ENCODE measurements at regions not wholly inside any gene's neighbourhood (a gene's known extent, or its start where the extent isn't known, plus 50 kb on each side); places are given as distances from the start of the nearest gene placed in this dataset.
A peak's percentile ranks its signal among the peaks of the same experiment; 100 is the strongest.

DNA sequence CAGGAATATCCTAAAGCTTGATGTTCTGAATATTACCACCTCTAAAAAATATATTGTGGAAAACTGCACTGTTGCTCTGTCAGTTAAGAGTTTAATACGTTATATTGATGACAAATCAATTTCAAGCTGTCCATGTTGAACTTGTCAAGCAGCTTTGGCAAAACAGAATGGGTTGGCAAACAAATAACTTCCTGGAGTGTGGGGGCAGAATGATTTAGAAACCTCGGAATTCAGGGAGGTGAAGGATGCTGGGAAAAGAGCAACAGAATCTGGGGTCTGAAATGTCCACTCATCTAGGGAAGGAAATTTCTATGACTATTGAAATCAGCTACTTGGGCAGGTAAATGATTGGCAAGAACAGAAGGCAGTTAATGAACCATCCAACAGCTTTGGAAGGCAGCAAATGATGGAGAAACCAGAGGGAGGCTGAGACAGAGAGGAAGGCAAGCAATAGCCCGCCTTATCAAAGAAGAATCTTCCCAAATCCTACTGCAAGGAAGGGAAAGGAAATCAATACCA, 95.1 kb upstream of the PALS2 start:
- no peak overlapping the region for H3K4me3 Mint-ChIP-seq
- no peak overlapping the region for H3K27ac Mint-ChIP-seq
- no peaks in the 10 kb centered on the region for H3K4me1 Mint-ChIP-seq

DNA sequence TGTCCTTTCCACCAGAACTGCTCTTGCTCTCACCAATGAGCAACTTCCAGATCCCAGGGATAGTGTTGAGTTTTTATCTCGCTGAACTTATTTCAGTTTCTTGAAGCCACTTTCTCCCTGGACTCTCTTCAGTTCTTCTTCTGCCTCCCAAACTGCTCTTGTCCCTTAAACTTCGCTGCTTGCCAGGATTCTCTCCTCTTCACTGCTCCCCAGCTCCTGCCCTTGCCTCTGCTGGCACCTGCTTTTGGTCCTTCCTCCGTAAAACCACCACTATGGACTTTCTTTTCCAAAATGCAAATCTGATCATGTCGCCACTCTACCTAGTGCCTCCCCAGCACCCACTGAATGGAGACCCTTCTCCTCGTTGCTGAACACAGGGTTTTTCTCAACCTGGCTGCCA, 92.8 kb upstream of the PALS2 start:
- no peak for ATAC-seq (ENCODE audit: low read depth in 2 of 2)
- H3K9me3 Mint-ChIP-seq: no peaks in the 10 kb centered on the region
- H3K27me3 Mint-ChIP-seq: peaks cover 18 to 34% (median 34%) of the 10 kb centered on the region in 3 donors
- no peaks in the 10 kb centered on the region for H3K4me1 Mint-ChIP-seq
- H3K4me3 Mint-ChIP-seq: no peak overlapping the region
- H3K36me3 Mint-ChIP-seq: peaks cover 0 to 5% of the 10 kb centered on the region in 2 donors
- DNase-seq: no peak
- H3K27ac Mint-ChIP-seq: peak overlapping the region in 1 of 6 donors; percentile 83

More for the DNA sequence above, 95.1 kb upstream of the PALS2 start:
- ATAC-seq (ENCODE audit: low read depth in 2 of 2) (no peak), DNase-seq (no peak)
- Mint-ChIP-seq H3K9me3 (no peaks in the 10 kb centered on the region), H3K36me3 (peaks cover 0 to 5% of the 10 kb centered on the region in 2 donors), H3K27me3 (peaks cover 7 to 23% (median 23%) of the 10 kb centered on the region in 3 donors)

DNA sequence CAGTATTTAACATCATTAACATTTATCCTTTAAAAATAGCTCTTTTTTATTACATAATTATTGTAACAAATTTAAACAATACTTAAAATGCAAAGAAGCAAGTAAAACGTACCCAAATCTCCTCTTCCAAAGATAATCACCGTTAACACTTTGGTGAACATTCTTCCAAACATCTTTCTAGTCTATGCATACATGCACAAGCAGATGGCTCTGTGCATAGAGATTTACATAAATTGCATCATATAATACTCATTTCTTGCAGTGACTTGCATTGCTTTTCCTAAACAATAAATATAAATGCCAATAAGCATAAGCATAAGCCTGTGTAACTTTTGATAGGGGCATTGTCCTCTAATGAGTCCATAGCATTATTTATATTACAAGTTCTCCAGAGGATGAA, 89.4 kb upstream of the PALS2 start:
- H3K36me3 Mint-ChIP-seq: peaks cover 0 to 5% of the 10 kb centered on the region in 2 donors
- no peak overlapping the region for H3K27ac Mint-ChIP-seq
- H3K4me1 Mint-ChIP-seq: no peaks in the 10 kb centered on the region
- ATAC-seq (ENCODE audit: low read depth in 2 of 2) (no peak), DNase-seq (no peak)
- H3K27me3 Mint-ChIP-seq: peaks cover 22 to 45% (median 35%) of the 10 kb centered on the region in 3 donors
- H3K9me3 Mint-ChIP-seq: no peaks in the 10 kb centered on the region
- no peak overlapping the region for H3K4me3 Mint-ChIP-seq

DNA sequence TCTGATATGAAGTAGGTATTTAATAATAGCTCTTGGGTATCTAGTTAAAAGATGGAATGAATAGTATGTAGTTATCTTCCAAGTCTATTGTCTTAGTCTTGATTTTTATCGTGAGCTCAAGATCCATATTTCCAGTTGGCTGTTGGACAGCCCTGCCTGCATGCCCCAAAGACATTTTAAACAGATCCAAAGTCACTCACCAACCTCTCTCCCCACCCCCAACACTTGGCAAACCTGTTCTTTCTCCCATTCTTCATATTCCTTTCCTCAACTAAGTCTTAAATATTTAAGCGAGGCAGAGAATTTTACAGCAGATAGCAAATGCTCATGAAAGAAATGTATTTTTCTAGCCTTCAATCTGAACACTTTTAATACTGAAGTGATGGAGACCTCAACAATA, 80.7 kb upstream of the PALS2 start:
- peaks cover 15 to 31% (median 22%) of the 10 kb centered on the region in 3 donors for H3K27me3 Mint-ChIP-seq
- DNase-seq (no peak), ATAC-seq (ENCODE audit: low read depth in 2 of 2) (no peak)
- no peak overlapping the region for H3K4me3 Mint-ChIP-seq
- no peaks in the 10 kb centered on the region for H3K36me3 Mint-ChIP-seq
- peaks cover 0 to 8% (median 1%) of the 10 kb centered on the region in 7 donors for H3K9me3 Mint-ChIP-seq
- no peaks in the 10 kb centered on the region for H3K4me1 Mint-ChIP-seq
- no peak overlapping the region for H3K27ac Mint-ChIP-seq

DNA sequence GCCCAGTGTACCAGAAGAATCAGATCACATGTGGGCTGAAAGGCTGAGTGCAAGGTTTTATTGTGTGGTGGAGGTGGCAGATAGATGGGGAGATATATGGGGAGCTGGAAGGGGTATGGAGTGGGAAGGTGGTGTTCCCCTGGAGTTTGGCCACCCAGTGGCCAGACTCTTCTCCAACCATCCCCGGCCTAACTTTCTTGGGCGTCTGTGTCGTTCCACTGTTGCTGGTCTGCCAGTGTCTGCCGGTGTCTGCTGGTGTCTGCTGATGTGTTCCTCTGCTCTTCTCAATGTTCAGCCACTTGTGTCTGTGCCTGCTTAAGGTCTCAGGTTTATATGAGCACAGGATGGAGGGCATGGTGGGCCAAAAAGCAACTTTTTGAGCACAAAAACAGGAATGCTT, 78.4 kb upstream of the PALS2 start:
- no peak for ATAC-seq (ENCODE audit: low read depth in 2 of 2)
- H3K27me3 Mint-ChIP-seq: peaks cover 11 to 24% (median 22%) of the 10 kb centered on the region in 3 donors
- no peaks in the 10 kb centered on the region for H3K36me3 Mint-ChIP-seq
- H3K9me3 Mint-ChIP-seq: peaks cover 0 to 8% (median 1%) of the 10 kb centered on the region in 7 donors
- no peak overlapping the region for H3K27ac Mint-ChIP-seq
- DNase-seq: no peak
- H3K4me1 Mint-ChIP-seq: no peaks in the 10 kb centered on the region
- peak overlapping the region in 1 of 8 donors; percentile 36 for H3K4me3 Mint-ChIP-seq

DNA sequence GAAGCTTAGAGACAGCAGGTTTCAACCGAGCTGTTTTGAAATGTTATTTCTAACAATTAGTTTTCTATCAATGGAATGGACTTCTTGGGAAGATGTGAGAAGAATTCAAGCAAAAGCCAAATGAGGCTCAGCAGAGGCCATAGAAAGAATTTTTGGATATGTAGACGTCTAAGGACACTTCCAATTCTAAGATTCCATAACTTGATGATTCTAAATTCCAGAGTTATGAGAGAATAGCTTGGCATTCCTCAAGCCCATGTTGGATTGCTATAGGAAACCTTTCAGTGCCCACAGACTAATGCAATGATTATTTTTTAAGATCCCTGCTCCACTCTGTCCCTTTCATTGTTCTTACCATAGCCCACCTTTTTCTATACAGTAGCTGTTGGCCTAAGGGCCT, 77.2 kb upstream of the PALS2 start:
- no peak overlapping the region for H3K27ac Mint-ChIP-seq
- H3K4me3 Mint-ChIP-seq: no peak overlapping the region
- H3K9me3 Mint-ChIP-seq: peaks cover 0 to 8% (median 1%) of the 10 kb centered on the region in 7 donors
- H3K27me3 Mint-ChIP-seq: peaks cover 6 to 14% (median 13%) of the 10 kb centered on the region in 3 donors
- no peaks in the 10 kb centered on the region for H3K36me3 Mint-ChIP-seq
- no peak for DNase-seq
- no peak for ATAC-seq (ENCODE audit: low read depth in 2 of 2)
- no peaks in the 10 kb centered on the region for H3K4me1 Mint-ChIP-seq

DNA sequence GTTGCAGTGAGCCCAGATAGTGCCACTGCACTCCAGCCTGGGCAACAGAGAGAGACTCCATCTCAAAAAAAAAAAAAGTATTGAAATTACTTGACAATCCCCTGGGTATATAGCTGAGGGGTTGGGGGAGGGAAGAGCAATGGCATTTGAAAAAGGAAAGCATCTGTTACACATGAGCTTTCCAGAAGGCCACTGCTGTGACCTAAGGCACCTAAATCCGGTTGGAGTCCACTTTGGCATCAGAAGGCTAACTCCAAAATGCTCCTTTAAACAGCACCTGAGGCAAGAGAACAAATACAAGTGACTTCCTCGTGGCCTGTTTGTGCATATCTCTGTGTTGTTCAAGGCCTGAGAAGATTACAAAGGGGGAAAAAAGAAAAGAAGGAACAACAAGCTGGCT, 74.8 kb upstream of the PALS2 start:
- no peak overlapping the region for H3K4me3 Mint-ChIP-seq
- no peak overlapping the region for H3K27ac Mint-ChIP-seq
- ATAC-seq (ENCODE audit: low read depth in 2 of 2) (no peak), DNase-seq (no peak)
- H3K4me1 Mint-ChIP-seq: no peaks in the 10 kb centered on the region
- H3K36me3 Mint-ChIP-seq: no peaks in the 10 kb centered on the region
- peaks cover 0 to 8% (median 1%) of the 10 kb centered on the region in 7 donors for H3K9me3 Mint-ChIP-seq
- peaks cover 0 to 8% (median 0%) of the 10 kb centered on the region in 3 donors for H3K27me3 Mint-ChIP-seq

DNA sequence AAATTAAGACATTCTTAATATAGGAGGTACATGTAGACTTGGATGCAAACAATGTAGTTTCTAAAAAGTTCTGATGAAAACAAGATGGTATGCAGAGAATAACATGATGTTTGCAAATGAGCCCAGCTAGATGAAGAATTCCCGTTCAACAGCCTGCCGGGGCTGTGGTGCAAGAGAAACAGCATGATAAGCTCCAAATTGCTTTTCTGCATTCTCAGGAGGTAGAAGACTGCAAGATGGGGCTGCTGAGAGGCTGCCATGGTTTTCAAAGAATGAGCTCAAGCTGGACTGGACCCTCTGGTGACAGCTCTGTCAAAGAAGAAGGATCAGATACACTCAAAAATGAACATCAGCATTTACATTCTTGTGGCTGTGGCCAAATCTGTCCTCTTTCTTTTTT, 73.4 kb upstream of the PALS2 start:
- ATAC-seq (ENCODE audit: low read depth in 2 of 2) (no peak), DNase-seq (no peak)
- Mint-ChIP-seq H3K27me3 (peaks cover 0 to 4% (median 0%) of the 10 kb centered on the region in 3 donors), H3K4me3 (no peak overlapping the region), H3K4me1 (no peaks in the 10 kb centered on the region), H3K36me3 (no peaks in the 10 kb centered on the region), H3K9me3 (peaks cover 0 to 5% (median 0%) of the 10 kb centered on the region in 7 donors), H3K27ac (no peak overlapping the region)

DNA sequence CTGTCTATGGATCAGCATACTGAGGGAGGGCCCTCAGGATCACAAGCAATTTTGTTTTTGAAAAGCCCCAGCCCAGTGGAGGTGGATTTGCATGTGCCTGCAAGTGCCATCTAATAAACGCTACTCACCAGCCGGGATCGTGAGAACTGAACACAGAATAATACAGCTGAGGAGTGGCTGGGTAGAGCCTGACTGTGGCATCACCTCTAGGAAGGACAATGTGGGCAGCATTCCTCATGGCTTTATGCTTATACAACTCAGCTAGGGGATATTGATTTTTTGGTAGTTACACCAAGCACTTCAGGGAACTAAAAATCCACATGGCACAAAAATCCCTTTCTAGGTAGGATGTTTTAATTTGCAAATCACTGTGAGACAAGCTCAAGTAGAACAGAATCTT, 72.7 kb upstream of the PALS2 start:
- H3K27ac Mint-ChIP-seq: no peak overlapping the region
- peaks cover 0 to 4% (median 0%) of the 10 kb centered on the region in 3 donors for H3K27me3 Mint-ChIP-seq
- H3K36me3 Mint-ChIP-seq: no peaks in the 10 kb centered on the region
- ATAC-seq (ENCODE audit: low read depth in 2 of 2) (no peak), DNase-seq (no peak)
- no peaks in the 10 kb centered on the region for H3K4me1 Mint-ChIP-seq
- H3K9me3 Mint-ChIP-seq: no peaks in the 10 kb centered on the region
- no peak overlapping the region for H3K4me3 Mint-ChIP-seq

DNA sequence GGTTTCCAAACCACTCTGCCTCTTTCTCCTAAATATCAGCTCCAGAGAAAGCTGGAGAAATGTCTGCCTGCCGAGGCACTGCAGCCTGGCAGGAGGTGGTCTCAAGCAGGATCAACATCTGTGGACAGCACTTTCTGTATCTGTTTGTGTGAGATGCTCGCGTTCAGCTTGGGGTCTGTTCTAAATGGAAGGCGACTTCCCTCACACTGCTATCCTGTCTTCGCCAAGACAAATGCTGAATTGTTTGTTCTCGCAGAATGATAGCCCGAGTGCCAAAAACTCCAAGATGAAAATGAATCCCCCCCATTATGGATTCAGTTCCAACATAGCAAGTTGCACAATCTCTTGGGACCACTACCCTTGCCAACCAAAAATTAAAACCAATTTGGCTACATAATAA, 72.2 kb upstream of the PALS2 start:
- H3K4me1 Mint-ChIP-seq: no peaks in the 10 kb centered on the region
- no peak overlapping the region for H3K27ac Mint-ChIP-seq
- peaks cover 0 to 4% (median 0%) of the 10 kb centered on the region in 3 donors for H3K27me3 Mint-ChIP-seq
- no peaks in the 10 kb centered on the region for H3K9me3 Mint-ChIP-seq
- ATAC-seq (ENCODE audit: low read depth in 2 of 2): no peak
- no peak overlapping the region for H3K4me3 Mint-ChIP-seq
- no peak for DNase-seq
- no peaks in the 10 kb centered on the region for H3K36me3 Mint-ChIP-seq

DNA sequence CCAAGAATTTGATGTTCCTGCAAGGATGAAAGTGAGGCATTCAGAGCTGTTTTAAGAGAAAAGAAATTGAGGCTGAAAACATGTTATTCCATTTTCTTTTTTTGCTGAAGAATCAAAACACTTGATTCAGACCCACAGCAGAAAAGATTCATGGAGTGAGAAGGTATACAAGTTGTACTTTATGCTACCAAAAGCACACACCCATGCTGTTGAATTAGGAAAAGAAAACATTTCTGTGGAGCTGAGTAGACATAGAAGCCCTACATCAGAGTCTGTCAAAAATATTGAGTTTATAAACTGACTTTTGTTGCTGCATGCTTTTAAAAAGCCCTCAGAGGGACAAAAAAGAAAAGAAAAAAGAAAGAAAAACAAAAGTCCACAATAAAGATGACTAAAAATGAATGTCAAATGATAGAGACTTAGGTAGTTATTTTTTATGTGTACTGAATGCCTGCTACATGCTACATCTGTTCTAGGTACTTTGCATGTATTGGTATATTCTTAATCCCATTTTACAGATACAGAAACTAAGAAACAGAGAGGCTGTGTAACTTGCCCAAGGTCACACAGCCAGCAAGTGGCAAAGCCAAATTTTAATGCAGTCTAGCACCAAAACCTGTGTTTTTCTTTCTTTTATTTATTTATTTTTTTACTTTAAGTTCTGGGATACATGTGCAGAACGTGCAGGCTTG, 71.7 kb upstream of the PALS2 start:
- DNase-seq (no peak), ATAC-seq (ENCODE audit: low read depth in 2 of 2) (no peak)
- no peaks in the 10 kb centered on the region for H3K4me1 Mint-ChIP-seq
- peaks cover 0 to 1% (median 0%) of the 10 kb centered on the region in 7 donors for H3K9me3 Mint-ChIP-seq
- peaks cover 0 to 4% (median 4%) of the 10 kb centered on the region in 3 donors for H3K27me3 Mint-ChIP-seq
- H3K36me3 Mint-ChIP-seq: no peaks in the 10 kb centered on the region
- H3K27ac Mint-ChIP-seq: no peak overlapping the region
- H3K4me3 Mint-ChIP-seq: no peak overlapping the region

DNA sequence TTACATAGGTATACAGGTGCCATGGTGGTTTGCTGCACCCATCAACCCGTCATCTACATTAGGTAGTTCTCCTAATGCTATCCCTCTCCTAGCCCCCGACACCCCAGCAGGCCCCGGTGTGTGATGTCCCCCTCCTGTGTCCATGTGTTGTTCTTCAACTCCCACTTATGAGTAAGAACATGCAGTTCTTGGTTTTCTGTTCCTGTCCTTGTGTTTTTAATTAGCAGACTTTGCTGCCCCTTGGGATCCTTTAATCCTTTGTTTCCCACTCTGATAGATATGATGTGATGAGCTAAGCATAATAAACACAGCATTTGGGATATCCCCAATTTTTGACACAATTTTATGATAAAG, 71.1 kb upstream of the PALS2 start:
- no peaks in the 10 kb centered on the region for H3K36me3 Mint-ChIP-seq
- H3K9me3 Mint-ChIP-seq: peaks cover 0 to 1% (median 0%) of the 10 kb centered on the region in 7 donors
- ATAC-seq (ENCODE audit: low read depth in 2 of 2) (no peak), DNase-seq (no peak)
- H3K27me3 Mint-ChIP-seq: peaks cover 0 to 4% (median 4%) of the 10 kb centered on the region in 3 donors
- H3K4me1 Mint-ChIP-seq: no peaks in the 10 kb centered on the region
- no peak overlapping the region for H3K27ac Mint-ChIP-seq
- no peak overlapping the region for H3K4me3 Mint-ChIP-seq

DNA sequence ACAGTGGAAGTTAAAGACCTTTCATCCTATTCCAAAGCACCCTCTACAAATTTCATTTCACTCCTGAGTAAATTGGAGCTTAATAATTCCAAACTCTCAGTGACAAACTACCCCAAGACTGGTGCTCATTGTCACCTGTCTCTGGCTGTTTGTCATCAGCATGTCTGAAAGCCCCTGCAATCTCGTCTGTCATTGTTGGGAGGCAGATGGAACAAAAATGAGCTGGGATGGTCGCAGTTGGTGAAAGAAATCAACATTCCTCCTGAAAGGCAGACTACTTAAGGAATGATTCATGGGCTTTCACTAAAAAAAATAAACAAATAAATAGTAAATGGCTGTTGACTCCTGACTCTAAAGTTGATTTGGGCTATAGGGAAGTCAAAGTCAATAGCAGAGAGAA, 69.7 kb upstream of the PALS2 start:
- Mint-ChIP-seq H3K9me3 (peaks cover 0 to 2% (median 0%) of the 10 kb centered on the region in 7 donors), H3K36me3 (no peaks in the 10 kb centered on the region), H3K27me3 (peaks cover 0 to 8% (median 4%) of the 10 kb centered on the region in 3 donors), H3K4me1 (no peaks in the 10 kb centered on the region), H3K4me3 (no peak overlapping the region), H3K27ac (peak overlapping the region in 1 of 6 donors; percentile 82)
- DNase-seq (no peak), ATAC-seq (ENCODE audit: low read depth in 2 of 2) (no peak)

DNA sequence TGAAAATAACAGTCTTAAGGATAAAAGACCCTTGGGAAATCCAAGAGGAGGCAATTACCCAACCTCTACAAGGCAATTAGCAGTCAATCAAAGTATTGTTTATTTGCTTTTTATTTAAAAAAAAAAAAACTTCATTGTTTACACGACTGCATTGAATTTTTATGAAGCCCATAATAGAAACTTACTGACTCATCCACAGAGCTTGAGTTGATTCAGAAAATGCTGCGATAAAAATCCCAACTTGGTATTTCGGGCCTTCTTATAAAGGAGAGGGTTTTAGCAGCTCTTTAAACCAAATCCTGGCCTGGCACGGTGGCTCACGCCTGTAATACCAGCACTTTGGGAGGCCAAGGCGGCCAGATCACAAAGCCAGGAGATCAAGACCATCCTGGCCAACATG, 69.2 kb upstream of the PALS2 start:
- no peaks in the 10 kb centered on the region for H3K36me3 Mint-ChIP-seq
- no peak for ATAC-seq (ENCODE audit: low read depth in 2 of 2)
- H3K4me1 Mint-ChIP-seq: no peaks in the 10 kb centered on the region
- H3K27me3 Mint-ChIP-seq: peaks cover 0 to 8% (median 4%) of the 10 kb centered on the region in 3 donors
- no peak overlapping the region for H3K27ac Mint-ChIP-seq
- no peak for DNase-seq
- no peak overlapping the region for H3K4me3 Mint-ChIP-seq
- H3K9me3 Mint-ChIP-seq: peaks cover 0 to 2% (median 0%) of the 10 kb centered on the region in 7 donors

Measured in naive B cell (primary cell).